ENCODE measurements at regions not wholly inside any gene's neighbourhood (a gene's known extent, or its start where the extent isn't known, plus 50 kb on each side); places are given as distances from the start of the nearest gene placed in this dataset.
"Not testable (repeated sequence)": the region's sequence is repeated elsewhere in the genome, so short reads cannot be mapped to it uniquely, and the experiment has no call there.

DNA sequence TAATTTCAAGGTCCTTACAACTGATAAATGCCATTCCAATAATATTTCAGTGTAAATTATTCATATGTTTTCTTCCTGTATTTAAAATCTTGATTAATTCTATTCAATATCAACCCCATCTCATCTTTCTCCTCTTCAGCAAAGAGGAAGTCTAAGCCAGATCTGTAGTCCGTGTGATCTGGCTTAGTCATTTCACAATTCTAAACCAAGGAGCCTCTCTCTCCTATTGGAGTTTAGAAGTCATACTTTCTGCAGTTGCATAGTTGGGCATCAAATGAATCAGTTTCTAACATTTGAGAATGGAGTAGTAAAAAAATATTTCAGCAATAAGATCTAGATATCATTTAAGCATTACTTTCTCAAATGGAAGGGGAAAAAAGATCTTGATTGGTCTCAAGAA lies 354.9 kb downstream of the JRKL start:
- TF ChIP-seq, protein P1, sequence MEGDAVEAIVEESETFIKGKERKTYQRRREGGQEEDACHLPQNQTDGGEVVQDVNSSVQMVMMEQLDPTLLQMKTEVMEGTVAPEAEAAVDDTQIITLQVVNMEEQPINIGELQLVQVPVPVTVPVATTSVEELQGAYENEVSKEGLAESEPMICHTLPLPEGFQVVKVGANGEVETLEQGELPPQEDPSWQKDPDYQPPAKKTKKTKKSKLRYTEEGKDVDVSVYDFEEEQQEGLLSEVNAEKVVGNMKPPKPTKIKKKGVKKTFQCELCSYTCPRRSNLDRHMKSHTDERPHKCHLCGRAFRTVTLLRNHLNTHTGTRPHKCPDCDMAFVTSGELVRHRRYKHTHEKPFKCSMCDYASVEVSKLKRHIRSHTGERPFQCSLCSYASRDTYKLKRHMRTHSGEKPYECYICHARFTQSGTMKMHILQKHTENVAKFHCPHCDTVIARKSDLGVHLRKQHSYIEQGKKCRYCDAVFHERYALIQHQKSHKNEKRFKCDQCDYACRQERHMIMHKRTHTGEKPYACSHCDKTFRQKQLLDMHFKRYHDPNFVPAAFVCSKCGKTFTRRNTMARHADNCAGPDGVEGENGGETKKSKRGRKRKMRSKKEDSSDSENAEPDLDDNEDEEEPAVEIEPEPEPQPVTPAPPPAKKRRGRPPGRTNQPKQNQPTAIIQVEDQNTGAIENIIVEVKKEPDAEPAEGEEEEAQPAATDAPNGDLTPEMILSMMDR (IDR thresholded peaks at IDR 0.05; ENCODE audit: control insufficient read depth, extremely low read depth, insufficient read depth): no peak
- DNase-seq (ENCODE audit: low read depth): no peak
- no peak overlapping the region for H3K4me3 ChIP-seq (ENCODE audit: low read depth, low read length)

DNA sequence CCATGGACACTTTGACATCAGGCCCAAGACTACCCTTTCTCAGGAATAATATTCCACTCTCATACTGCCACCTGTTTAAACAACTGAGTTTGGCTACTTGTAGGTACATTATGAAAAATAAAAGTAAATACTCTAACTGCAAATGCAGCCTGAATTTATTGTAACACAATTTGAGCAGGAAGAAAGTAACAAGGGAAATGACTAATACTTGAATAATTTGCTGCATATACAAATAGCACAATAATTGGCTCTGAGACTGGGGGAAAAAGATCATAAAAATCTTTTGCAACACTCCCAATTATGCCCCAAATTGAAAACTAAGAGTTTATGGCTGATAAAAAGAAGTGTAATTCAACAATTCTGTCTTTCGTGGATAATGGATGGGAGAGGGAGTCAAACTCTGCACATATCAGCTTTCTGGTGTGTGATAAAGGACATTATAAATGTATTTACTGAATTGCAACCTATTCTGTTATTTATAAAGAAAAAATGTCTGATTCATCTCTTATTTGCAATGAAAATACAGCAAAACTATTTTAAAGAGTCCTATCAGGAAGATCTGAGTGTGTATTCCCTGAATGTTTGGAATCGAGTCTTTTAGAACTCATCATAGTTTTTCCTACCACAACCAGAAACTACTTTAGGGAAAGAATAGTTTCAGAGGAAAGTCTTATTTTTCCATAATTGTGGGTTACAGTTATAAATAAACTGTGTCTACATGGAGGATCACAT lies 359.0 kb downstream of the JRKL start:
- H3K4me3 ChIP-seq (ENCODE audit: low read depth, low read length): no peak overlapping the region
- no peak for DNase-seq (ENCODE audit: low read depth)
- TF ChIP-seq, protein P1 (IDR thresholded peaks at IDR 0.05; ENCODE audit: control insufficient read depth, extremely low read depth, insufficient read depth): no peak

DNA sequence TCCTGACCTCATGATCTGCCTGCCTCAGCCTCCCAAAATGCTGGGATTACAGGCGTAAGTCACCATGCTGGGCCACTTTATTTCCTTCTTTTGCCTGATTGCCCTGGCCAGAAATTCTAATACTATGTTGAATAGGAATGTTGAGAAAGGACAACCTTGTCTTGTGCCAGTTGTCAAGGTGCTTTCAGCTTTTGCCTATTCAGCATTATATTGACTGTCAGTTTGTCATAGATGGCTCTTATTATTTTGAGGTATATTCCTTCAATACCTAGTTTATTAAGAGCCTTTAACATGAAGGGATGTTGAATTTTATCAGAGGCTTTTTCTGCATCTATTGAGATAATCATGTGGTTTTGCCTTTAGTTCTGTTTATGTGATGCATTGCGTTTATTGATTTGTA lies 362.0 kb downstream of the JRKL start:
- DNase-seq (ENCODE audit: low read depth); H3K4me3 ChIP-seq (ENCODE audit: low read depth, low read length): not testable (repeated sequence)

DNA sequence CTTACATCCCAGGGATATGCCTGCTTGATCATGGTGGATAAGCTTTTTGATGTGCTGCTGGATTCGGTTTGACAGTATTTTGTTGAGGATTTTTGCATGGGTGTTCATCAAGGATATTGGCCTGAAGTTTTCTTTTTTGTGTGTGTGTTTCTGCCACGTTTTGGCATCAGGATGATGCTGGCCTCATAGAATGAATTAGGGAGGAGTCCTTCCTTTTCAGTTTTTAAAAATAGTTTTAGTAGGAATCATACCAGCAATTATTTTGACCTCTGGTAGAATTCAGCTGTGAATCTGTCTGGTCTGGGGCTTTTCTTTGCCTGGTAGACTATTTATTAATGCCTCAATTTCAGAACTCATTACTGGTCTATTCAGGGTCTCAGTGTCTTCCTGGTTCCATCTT lies 362.4 kb downstream of the JRKL start:
- TF ChIP-seq, protein P1 (IDR thresholded peaks at IDR 0.05; ENCODE audit: control insufficient read depth, extremely low read depth, insufficient read depth): no peak
- H3K4me3 ChIP-seq (ENCODE audit: low read depth, low read length): no peak overlapping the region
- DNase-seq (ENCODE audit: low read depth): no peak

DNA sequence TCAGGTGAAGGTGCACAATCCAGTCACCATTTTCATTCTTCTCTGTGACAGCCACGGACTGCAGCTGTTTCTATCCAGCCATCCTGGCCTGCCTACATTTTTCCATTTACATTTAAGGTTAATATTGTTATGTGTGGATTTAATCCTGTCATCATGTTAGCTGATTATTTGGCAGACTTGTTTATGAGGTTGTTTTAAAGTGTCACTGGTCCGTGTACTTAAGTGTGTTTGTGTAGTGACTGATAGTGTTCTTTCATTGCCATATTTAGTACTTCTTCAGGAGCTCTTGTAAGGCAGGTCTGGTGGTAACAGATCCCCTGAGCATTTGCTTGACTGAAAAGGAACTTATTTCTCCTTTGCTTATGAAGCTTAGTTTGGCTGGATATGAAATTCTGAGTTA lies 364.2 kb downstream of the JRKL start:
- H3K4me3 ChIP-seq (ENCODE audit: low read depth, low read length): no peak overlapping the region
- TF ChIP-seq, protein P1 (IDR thresholded peaks at IDR 0.05; ENCODE audit: control insufficient read depth, extremely low read depth, insufficient read depth): no peak
- peak; percentile 65 for DNase-seq (ENCODE audit: low read depth)

DNA sequence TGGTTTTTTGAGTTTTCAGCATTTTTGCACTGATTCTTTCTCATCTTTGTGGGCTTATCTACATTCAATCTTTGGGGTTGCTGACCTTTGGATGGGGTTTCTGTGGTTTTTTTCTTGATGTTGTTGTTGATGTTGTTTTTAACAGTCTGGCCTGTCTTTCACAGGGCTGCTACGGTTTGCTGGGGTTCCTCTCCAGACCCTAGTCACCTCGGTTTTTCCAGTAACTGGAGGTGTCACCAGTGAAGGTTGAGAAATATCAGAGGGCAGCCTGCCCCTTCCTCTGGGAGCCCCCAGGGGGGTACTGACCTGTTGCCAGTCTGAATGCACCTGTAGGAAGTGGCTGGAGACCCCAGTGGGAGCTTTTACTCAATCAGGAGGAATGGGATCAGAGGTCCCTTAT lies 365.4 kb downstream of the JRKL start:
- TF ChIP-seq, protein P1 (IDR thresholded peaks at IDR 0.05; ENCODE audit: control insufficient read depth, extremely low read depth, insufficient read depth): no peak
- no peak for DNase-seq (ENCODE audit: low read depth)

DNA sequence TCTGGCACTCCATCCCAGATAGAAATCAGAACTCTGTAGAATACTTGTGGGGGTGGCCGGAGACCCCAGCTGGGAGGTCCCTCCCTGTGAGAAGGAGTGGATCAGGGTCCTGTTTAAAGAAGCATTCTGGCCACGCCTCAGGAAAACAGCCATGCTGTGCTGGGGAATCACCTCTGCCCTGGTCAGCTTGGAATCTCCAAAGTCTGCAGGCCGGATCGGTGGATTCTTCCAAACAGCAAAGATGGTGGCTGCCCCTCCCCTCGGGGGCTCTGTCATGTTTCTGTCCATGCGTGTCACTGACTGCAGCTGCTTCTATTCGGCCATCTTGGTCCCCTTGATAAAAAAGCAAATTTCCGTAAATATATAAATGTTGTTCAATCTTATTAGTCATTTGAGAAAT lies 365.9 kb downstream of the JRKL start:
- no peak for DNase-seq (ENCODE audit: low read depth)
- no peak overlapping the region for H3K4me3 ChIP-seq (ENCODE audit: low read depth, low read length)
- TF ChIP-seq, protein P1 (IDR thresholded peaks at IDR 0.05; ENCODE audit: control insufficient read depth, extremely low read depth, insufficient read depth): no peak

More for the DNA sequence above, 365.4 kb downstream of the JRKL start:
- H3K4me3 ChIP-seq (ENCODE audit: low read depth, low read length): no peak overlapping the region
